ENCODE measurements at regions not wholly inside any gene's neighbourhood (a gene's known extent, or its start where the extent isn't known, plus 50 kb on each side); places are given as distances from the start of the nearest gene placed in this dataset.
"Not testable (repeated sequence)": the region's sequence is repeated elsewhere in the genome, so short reads cannot be mapped to it uniquely, and the experiment has no call there.

- no peak for DNase-seq
These were observed 70.7 kb downstream of the CETN3 start for GRCh38 chr5:90338712-90339372.

- DNase-seq, result no peak
These were observed 72.0 kb downstream of the CETN3 start for GRCh38 chr5:90337449-90338052.

GRCh38 chr5:90336752-90337151 is 72.8 kb downstream of the CETN3 start:
- DNase-seq, result no peak

- DNase-seq, result no peak
These were observed 74.8 kb downstream of the CETN3 start for GRCh38 chr5:90334741-90335140.

- no peak for DNase-seq
These were observed 79.6 kb downstream of the CETN3 start for GRCh38 chr5:90329911-90330310.

GRCh38 chr5:90326995-90327394 is 82.6 kb downstream of the CETN3 start:
- no peak for DNase-seq

- no peak for DNase-seq
These were observed 84.5 kb downstream of the CETN3 start for GRCh38 chr5:90325093-90325492.

GRCh38 chr5:90320348-90320747 is 89.2 kb downstream of the CETN3 start:
- not testable (repeated sequence) for DNase-seq

GRCh38 chr5:90312027-90312426 is 97.5 kb downstream of the CETN3 start:
- DNase-seq, result no peak

GRCh38 chr5:90311401-90311800 is 98.2 kb downstream of the CETN3 start:
- no peak for DNase-seq

GRCh38 chr5:90308787-90309585 is 100.6 kb downstream of the CETN3 start:
- no peak for DNase-seq

- DNase-seq, result no peak
These were observed 101.8 kb downstream of the CETN3 start for GRCh38 chr5:90307782-90308181.

- DNase-seq, result no peak
These were observed 102.2 kb downstream of the CETN3 start for GRCh38 chr5:90307322-90307721.

- DNase-seq, result no peak
These were observed 102.9 kb downstream of the CETN3 start for GRCh38 chr5:90306613-90307012.

- DNase-seq, result no peak
These were observed 104.4 kb downstream of the CETN3 start for GRCh38 chr5:90305041-90305720.

GRCh38 chr5:90301248-90301647 is 108.3 kb downstream of the CETN3 start:
- DNase-seq, result no peak

GRCh38 chr5:90297045-90297764 is 112.4 kb downstream of the CETN3 start:
- no peak for DNase-seq

GRCh38 chr5:90294604-90295003 is 115.0 kb downstream of the CETN3 start:
- DNase-seq, result no peak

- no peak for DNase-seq
These were observed 115.6 kb downstream of the CETN3 start for GRCh38 chr5:90293931-90294330.

- DNase-seq, result no peak
These were observed 118.9 kb downstream of the CETN3 start for GRCh38 chr5:90290648-90291047.

GRCh38 chr5:90289837-90290236 is 119.7 kb downstream of the CETN3 start:
- DNase-seq, result no peak

GRCh38 chr5:90287036-90287435 is 122.5 kb downstream of the CETN3 start:
- DNase-seq, result no peak

All from renal pelvis (tissue), 1 donor.